ENCODE measurements at regions not wholly inside any gene's neighbourhood (a gene's known extent, or its start where the extent isn't known, plus 50 kb on each side); places are given as distances from the start of the nearest gene placed in this dataset.
A peak's percentile ranks its signal among the peaks of the same experiment; 100 is the strongest.

GRCh38 chr16:7025616-7026190 is 306.9 kb upstream of the RBFOX1 start:
- H3K9me3 ChIP-seq (ENCODE audit: control insufficient read depth in 1 of 2, insufficient read depth in 1 of 2, low read depth in 1 of 2, low read length in 2 of 2) = no peaks in the 10 kb centered on the region
- intact Hi-C loops (cut with micrococcal nuclease) = loop anchor here (5.0 kb wide), 1 partner anchor 1147 kb away; no protein-coding TSS in a partner anchor
- H2AFZ ChIP-seq (ENCODE audit: low read depth, low read length, poor library complexity, severe bottlenecking) = no peak overlapping the region
- no peaks in the 10 kb centered on the region for H3K36me3 ChIP-seq (ENCODE audit: control insufficient read depth in 1 of 2, insufficient read depth in 2 of 2, low read length in 2 of 2)
- H3K9me2 ChIP-seq (ENCODE audit: insufficient read depth) = no peaks in the 10 kb centered on the region
- H3K9ac ChIP-seq (ENCODE audit: low read length) = no peak overlapping the region
- no TSS peak for BruUV-seq (replicated peaks)
- no peak overlapping the region for H3K4me3 ChIP-seq (replicated peaks in 1 of 2; ENCODE audit: low read depth in 1 of 2, low read length in 2 of 2)
- ATAC-seq (no peak), DNase-seq (ENCODE audit: low read depth, low spot score) (no peak)
- H3K27ac ChIP-seq (ENCODE audit: low read depth, low read length) = no peak overlapping the region
- H3K4me2 ChIP-seq (ENCODE audit: low read length) = no peak overlapping the region
- POLR2A ChIA-PET = no interaction called here
- TF ChIP-seq CTCF (IDR thresholded peaks at IDR 0.05 in 2 of 3, conservative IDR thresholded peaks at IDR 0.05 in 1 of 3; ENCODE audit: borderline replicate concordance in 1 of 3, insufficient read depth in 1 of 3, low read depth in 2 of 3, low read length in 2 of 3) = peak in 2 of 3 experiments; percentile 31 to 37; a peak in 2 of 6 replicates
- no peak for TF ChIP-seq EZH2phosphoT487 (IDR thresholded peaks at IDR 0.05; ENCODE audit: borderline replicate concordance)
- 0 out of 2 replicates have a peak, but pooled peaks have one; percentile 11 for TF ChIP-seq RAD21 (IDR thresholded peaks at IDR 0.05; ENCODE audit: low read depth)
- no peak for TF ChIP-seq SRF (IDR thresholded peaks at IDR 0.05; ENCODE audit: low read depth)
- TF ChIP-seq SIN3A (IDR thresholded peaks at IDR 0.05; ENCODE audit: low read depth) = no peak
- no peaks in the 10 kb centered on the region for H3K27me3 ChIP-seq (ENCODE audit: insufficient read depth, low read length)
- no peaks in the 10 kb centered on the region for H3K79me2 ChIP-seq (ENCODE audit: insufficient read depth, low read length)
- H4K20me1 ChIP-seq (ENCODE audit: insufficient read depth) = no peaks in the 10 kb centered on the region
- CTCF ChIA-PET = no interaction called here
- RAD21 ChIA-PET (ENCODE audit: low non-redundant PET in 1 of 2, low total read pairs in 2 of 2, uncharacterized antibody in 2 of 2, unreplicated experiment in 2 of 2) = no interaction called here
- no peaks in the 10 kb centered on the region for H3K4me1 ChIP-seq (ENCODE audit: control insufficient read depth in 1 of 2, insufficient read depth in 2 of 2, low read length in 2 of 2)

DNA sequence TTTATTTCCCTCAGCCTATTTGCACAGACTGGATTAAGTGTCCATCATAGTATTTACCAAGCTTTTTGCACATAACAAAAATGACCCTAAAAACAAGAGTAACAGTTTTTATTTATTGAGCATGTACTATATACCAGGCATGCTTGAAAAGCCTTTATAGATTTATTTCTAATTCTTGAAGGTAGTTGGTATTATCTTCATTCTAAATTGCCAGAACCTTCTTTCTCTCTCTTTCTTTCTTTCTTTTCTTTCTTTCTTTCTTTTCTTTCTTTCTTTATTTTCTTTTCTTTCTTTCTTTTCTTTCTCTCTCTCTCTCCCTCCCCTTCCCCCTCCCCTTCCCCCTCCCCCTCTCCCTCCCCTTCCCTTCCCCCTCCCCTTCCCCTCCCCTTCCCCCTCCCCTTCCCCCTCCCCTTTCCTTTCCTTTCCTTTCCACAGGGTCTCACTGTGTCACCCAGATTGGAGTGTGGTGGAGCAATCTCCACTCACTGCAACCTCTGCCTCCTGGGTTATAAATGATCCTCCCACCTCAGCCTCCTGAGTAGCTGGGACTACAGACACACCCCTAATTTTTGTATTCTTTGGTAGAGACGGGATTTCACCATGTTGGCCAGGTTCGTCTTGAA is 310.9 kb upstream of the RBFOX1 start:
- Histone ChIP-seq H3K9me3 (ENCODE audit: control insufficient read depth in 1 of 2, insufficient read depth in 1 of 2, low read depth in 1 of 2, low read length in 2 of 2) (no peaks in the 10 kb centered on the region), H3K4me1 (ENCODE audit: control insufficient read depth in 1 of 2, insufficient read depth in 2 of 2, low read length in 2 of 2) (no peaks in the 10 kb centered on the region), H3K4me2 (ENCODE audit: low read length) (no peak overlapping the region), H3K9ac (ENCODE audit: low read length) (no peak overlapping the region), H2AFZ (ENCODE audit: low read depth, low read length, poor library complexity, severe bottlenecking) (no peak overlapping the region), H3K27me3 (ENCODE audit: insufficient read depth, low read length) (no peaks in the 10 kb centered on the region), H3K79me2 (ENCODE audit: insufficient read depth, low read length) (no peaks in the 10 kb centered on the region), H3K36me3 (ENCODE audit: control insufficient read depth in 1 of 2, insufficient read depth in 2 of 2, low read length in 2 of 2) (no peaks in the 10 kb centered on the region), H3K9me2 (ENCODE audit: insufficient read depth) (no peaks in the 10 kb centered on the region), H4K20me1 (ENCODE audit: insufficient read depth) (no peaks in the 10 kb centered on the region), H3K27ac (ENCODE audit: low read depth, low read length) (no peak overlapping the region), H3K4me3 (replicated peaks in 1 of 2; ENCODE audit: low read depth in 1 of 2, low read length in 2 of 2) (no peak overlapping the region)
- no peak for ATAC-seq
- ChIA-PET POLR2A (no interaction called here), RAD21 (ENCODE audit: low non-redundant PET in 1 of 2, low total read pairs in 2 of 2, uncharacterized antibody in 2 of 2, unreplicated experiment in 2 of 2) (no interaction called here), CTCF (no interaction called here)
- no TSS peak for BruUV-seq (replicated peaks)
- intact Hi-C loops (cut with micrococcal nuclease) = no loop called here
- DNase-seq (ENCODE audit: low read depth, low spot score) = no peak
- TF ChIP-seq SRF (IDR thresholded peaks at IDR 0.05; ENCODE audit: low read depth) = no peak
- TF ChIP-seq FOSL1 (IDR thresholded peaks at IDR 0.05; ENCODE audit: low read depth) = no peak
- no peak for TF ChIP-seq SIN3A (IDR thresholded peaks at IDR 0.05; ENCODE audit: low read depth)
- no peak for TF ChIP-seq POLR2A (IDR thresholded peaks at IDR 0.05; ENCODE audit: borderline replicate concordance, extremely low read depth, insufficient read depth, insufficient read length)
- no peak for TF ChIP-seq JUND (IDR thresholded peaks at IDR 0.05)
- TF ChIP-seq, protein P1, sequence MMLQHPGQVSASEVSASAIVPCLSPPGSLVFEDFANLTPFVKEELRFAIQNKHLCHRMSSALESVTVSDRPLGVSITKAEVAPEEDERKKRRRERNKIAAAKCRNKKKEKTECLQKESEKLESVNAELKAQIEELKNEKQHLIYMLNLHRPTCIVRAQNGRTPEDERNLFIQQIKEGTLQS (IDR thresholded peaks at IDR 0.05) = no peak
- no peak for TF ChIP-seq EZH2 (IDR thresholded peaks at IDR 0.05)
- TF ChIP-seq SP1 (IDR thresholded peaks at IDR 0.05; ENCODE audit: low read depth) = no peak
- no peak for TF ChIP-seq MAX (IDR thresholded peaks at IDR 0.05)
- no peak for TF ChIP-seq YY1 (IDR thresholded peaks at IDR 0.05; ENCODE audit: extremely low read depth, insufficient replicate concordance, low read depth, low read length)
- no peak for TF ChIP-seq ZFX (IDR thresholded peaks at IDR 0.05)
- TF ChIP-seq RAD21 (IDR thresholded peaks at IDR 0.05; ENCODE audit: low read depth) = no peak
- TF ChIP-seq EGR1 (IDR thresholded peaks at IDR 0.05; ENCODE audit: low read depth) = no peak
- no peak for TF ChIP-seq ELF1 (IDR thresholded peaks at IDR 0.05; ENCODE audit: borderline replicate concordance, low read depth)
- no peak for TF ChIP-seq ZBTB33 (IDR thresholded peaks at IDR 0.05; ENCODE audit: extremely low read depth, insufficient replicate concordance, low read length)
